HG03558 (cell line): ENCODE measurements at regions not wholly inside any gene's neighbourhood (a gene's known extent, or its start where the extent isn't known, plus 50 kb on each side); places are given as distances from the start of the nearest gene placed in this dataset.
A peak's percentile ranks its signal among the peaks of the same experiment; 100 is the strongest.

ENCODE experiments used
- ATAC-seq: cut with Tn5 transposase; IDR thresholded peaks from one replicate; pipeline ENCODE4 v1.9.1; 2021; ENCODE audit warnings: moderate number of reproducible peaks; ENCODE audit not compliant: unreplicated experiment; ENCODE audit errors: extremely low read depth

GRCh38 chr18:25815659-25816058 lies 274.8 kb downstream of the SS18 start:
- ATAC-seq: no peak

GRCh38 chr18:25814841-25815458 lies 275.5 kb downstream of the SS18 start:
- ATAC-seq: peak; percentile 90

GRCh38 chr18:25813110-25813509 lies 277.3 kb downstream of the SS18 start:
- no peak for ATAC-seq

GRCh38 chr18:25810736-25811135 lies 279.7 kb downstream of the SS18 start:
- no peak for ATAC-seq

GRCh38 chr18:25805939-25806338 lies 284.5 kb downstream of the SS18 start:
- no peak for ATAC-seq

GRCh38 chr18:25805323-25805722 lies 285.1 kb downstream of the SS18 start:
- ATAC-seq: no peak

- ATAC-seq: no peak
These were observed 291.2 kb downstream of the SS18 start for GRCh38 chr18:25799231-25799630.

GRCh38 chr18:25798046-25798445 lies 292.4 kb downstream of the SS18 start:
- no peak for ATAC-seq

GRCh38 chr18:25795213-25795612 lies 295.2 kb downstream of the SS18 start:
- no peak for ATAC-seq

GRCh38 chr18:25787276-25787675 lies 303.1 kb downstream of the SS18 start:
- ATAC-seq: no peak

- ATAC-seq: no peak
These were observed 303.7 kb downstream of the SS18 start for GRCh38 chr18:25786758-25787157.

- no peak for ATAC-seq
These were observed 310.3 kb downstream of the SS18 start for GRCh38 chr18:25780105-25780504.

- ATAC-seq: no peak
These were observed 318.6 kb downstream of the SS18 start for GRCh38 chr18:25771796-25772195.

- no peak for ATAC-seq
These were observed 325.6 kb downstream of the SS18 start for GRCh38 chr18:25764777-25765176.

GRCh38 chr18:25759111-25759510 lies 331.3 kb downstream of the SS18 start:
- no peak for ATAC-seq

GRCh38 chr18:25743646-25744151 lies 346.7 kb downstream of the SS18 start:
- ATAC-seq: no peak

GRCh38 chr18:25739376-25739775 lies 351.0 kb downstream of the SS18 start:
- ATAC-seq: no peak

- no peak for ATAC-seq
These were observed 352.6 kb downstream of the SS18 start for GRCh38 chr18:25737710-25738311.

GRCh38 chr18:25736516-25736915 lies 353.9 kb downstream of the SS18 start:
- no peak for ATAC-seq

- ATAC-seq: no peak
These were observed 355.0 kb downstream of the SS18 start for GRCh38 chr18:25735459-25735858.

GRCh38 chr18:25734336-25734735 lies 356.1 kb downstream of the SS18 start:
- no peak for ATAC-seq

GRCh38 chr18:25732862-25733261 lies 357.6 kb downstream of the SS18 start:
- no peak for ATAC-seq
